ENCODE measurements at regions not wholly inside any gene's neighbourhood (a gene's known extent, or its start where the extent isn't known, plus 50 kb on each side); places are given as distances from the start of the nearest gene placed in this dataset.

- no peak for DNase-seq
- Mint-ChIP-seq H3K4me1 (ENCODE audit: low read depth) (no peaks in the 10 kb centered on the region), H3K4me3 (no peak overlapping the region), H3K27me3 (no peaks in the 10 kb centered on the region), H3K9me3 (no peaks in the 10 kb centered on the region), H3K36me3 (ENCODE audit: low read depth) (no peaks in the 10 kb centered on the region), H3K27ac (no peak overlapping the region)
- ChIA-PET CTCF (no interaction called here), POLR2A (no interaction called here)
- ATAC-seq, result no peak
- intact Hi-C loops (cut with micrococcal nuclease), result no loop called here
- TF ChIP-seq CTCF (IDR thresholded peaks at IDR 0.05), result no peak
Observed at GRCh38 chrX:88366314-88366713, 380.7 kb upstream of the CPXCR1 start.

GRCh38 chrX:88378406-88378805 lies 368.6 kb upstream of the CPXCR1 start:
- intact Hi-C loops (cut with micrococcal nuclease), result no loop called here
- no peak for TF ChIP-seq CTCF (IDR thresholded peaks at IDR 0.05)
- H3K27ac Mint-ChIP-seq, result no peak overlapping the region
- no peaks in the 10 kb centered on the region for H3K9me3 Mint-ChIP-seq
- H3K4me3 Mint-ChIP-seq, result no peak overlapping the region
- no peaks in the 10 kb centered on the region for H3K36me3 Mint-ChIP-seq (ENCODE audit: low read depth)
- POLR2A ChIA-PET, result no interaction called here
- CTCF ChIA-PET, result no interaction called here
- H3K4me1 Mint-ChIP-seq (ENCODE audit: low read depth), result no peaks in the 10 kb centered on the region
- no peaks in the 10 kb centered on the region for H3K27me3 Mint-ChIP-seq
- ATAC-seq (no peak), DNase-seq (no peak)

GRCh38 chrX:88397551-88397950 lies 349.5 kb upstream of the CPXCR1 start:
- H3K27me3 Mint-ChIP-seq, result no peaks in the 10 kb centered on the region
- H3K36me3 Mint-ChIP-seq (ENCODE audit: low read depth), result no peaks in the 10 kb centered on the region
- ChIA-PET CTCF (no interaction called here), POLR2A (no interaction called here)
- ATAC-seq, result no peak
- H3K9me3 Mint-ChIP-seq, result peaks cover 1% of the 10 kb centered on the region
- H3K27ac Mint-ChIP-seq, result no peak overlapping the region
- no peak overlapping the region for H3K4me3 Mint-ChIP-seq
- no peak for TF ChIP-seq CTCF (IDR thresholded peaks at IDR 0.05)
- no peaks in the 10 kb centered on the region for H3K4me1 Mint-ChIP-seq (ENCODE audit: low read depth)
- intact Hi-C loops (cut with micrococcal nuclease), result no loop called here
- no peak for DNase-seq

- Mint-ChIP-seq H3K9me3 (no peaks in the 10 kb centered on the region), H3K4me1 (ENCODE audit: low read depth) (no peaks in the 10 kb centered on the region), H3K4me3 (no peak overlapping the region), H3K36me3 (ENCODE audit: low read depth) (no peaks in the 10 kb centered on the region), H3K27me3 (no peaks in the 10 kb centered on the region), H3K27ac (no peak overlapping the region)
- ATAC-seq (no peak), DNase-seq (no peak)
- POLR2A ChIA-PET, result no interaction called here
- no peak for TF ChIP-seq CTCF (IDR thresholded peaks at IDR 0.05)
- CTCF ChIA-PET, result no interaction called here
- intact Hi-C loops (cut with micrococcal nuclease), result no loop called here
Observed at GRCh38 chrX:88416002-88416401, 331.0 kb upstream of the CPXCR1 start.

GRCh38 chrX:88416965-88417364 lies 330.1 kb upstream of the CPXCR1 start:
- ChIA-PET POLR2A (no interaction called here), CTCF (no interaction called here)
- no peak for ATAC-seq
- Mint-ChIP-seq H3K4me1 (ENCODE audit: low read depth) (no peaks in the 10 kb centered on the region), H3K27ac (no peak overlapping the region), H3K36me3 (ENCODE audit: low read depth) (no peaks in the 10 kb centered on the region), H3K4me3 (no peak overlapping the region), H3K27me3 (no peaks in the 10 kb centered on the region), H3K9me3 (no peaks in the 10 kb centered on the region)
- no peak for DNase-seq
- intact Hi-C loops (cut with micrococcal nuclease), result no loop called here
- TF ChIP-seq CTCF (IDR thresholded peaks at IDR 0.05), result no peak

Measured in activated CD8-positive, alpha-beta T cell treated with anti-CD3 and anti-CD28 coated beads for 36 hours (primary cell).